Activated CD8-positive, alpha-beta memory T cell treated with anti-CD3 and anti-CD28 coated beads, Interleukin-2, amount 50 U/mL, for 4 hours (primary cell): ENCODE measurements at regions not wholly inside any gene's neighbourhood (a gene's known extent, or its start where the extent isn't known, plus 50 kb on each side); places are given as distances from the start of the nearest gene placed in this dataset.

Experiments
- DNase-seq: peaks from one replicate; pipeline ENCODE4 v3.0.0-alpha.2; 2020

GRCh38 chr16:66135421-66135831 is 231.1 kb upstream of the CDH5 start:
- no peak for DNase-seq

GRCh38 chr16:66134875-66135274 is 231.6 kb upstream of the CDH5 start:
- DNase-seq, result no peak

DNA sequence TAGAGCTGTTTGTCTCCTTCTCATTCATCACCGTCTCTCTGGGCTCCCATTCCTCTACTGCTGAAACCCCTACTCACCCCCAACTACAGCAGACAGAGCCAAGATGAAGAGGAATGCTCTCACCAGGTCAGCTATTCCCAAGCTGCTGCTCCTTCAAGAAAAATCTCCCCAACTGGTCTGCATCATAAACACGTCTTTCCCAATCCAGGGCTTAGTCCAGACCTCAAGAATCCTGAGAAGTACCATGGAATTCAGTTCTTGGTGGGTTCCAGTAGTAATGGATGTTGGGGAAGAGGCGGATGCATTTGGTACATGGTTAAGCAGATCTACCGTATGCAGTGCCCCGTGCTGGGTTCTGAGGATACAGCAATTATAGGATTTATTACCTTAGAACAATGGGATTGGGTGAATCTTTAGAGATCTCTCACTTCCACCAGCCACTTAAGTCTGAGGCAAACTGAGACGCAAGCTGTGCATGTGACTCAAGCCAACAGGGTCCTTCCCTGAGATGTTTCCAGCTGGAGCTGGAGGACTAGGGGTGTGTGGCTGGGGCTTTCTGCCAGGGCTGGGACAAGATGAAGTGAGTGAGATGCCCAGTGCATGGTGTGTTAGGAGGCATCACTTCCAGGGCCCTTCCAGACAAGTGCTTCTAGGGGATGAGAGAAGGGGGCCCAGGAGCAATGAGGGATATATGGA is 232.7 kb upstream of the CDH5 start:
- no peak for DNase-seq

GRCh38 chr16:66131895-66132294 is 234.6 kb upstream of the CDH5 start:
- no peak for DNase-seq

- DNase-seq, result no peak
These were observed 235.2 kb upstream of the CDH5 start for GRCh38 chr16:66131156-66131807.

- no peak for DNase-seq
These were observed 236.1 kb upstream of the CDH5 start for GRCh38 chr16:66130296-66130905.

GRCh38 chr16:66129196-66129595 is 237.3 kb upstream of the CDH5 start:
- no peak for DNase-seq

GRCh38 chr16:66128371-66128770 is 238.1 kb upstream of the CDH5 start:
- DNase-seq, result no peak

DNA sequence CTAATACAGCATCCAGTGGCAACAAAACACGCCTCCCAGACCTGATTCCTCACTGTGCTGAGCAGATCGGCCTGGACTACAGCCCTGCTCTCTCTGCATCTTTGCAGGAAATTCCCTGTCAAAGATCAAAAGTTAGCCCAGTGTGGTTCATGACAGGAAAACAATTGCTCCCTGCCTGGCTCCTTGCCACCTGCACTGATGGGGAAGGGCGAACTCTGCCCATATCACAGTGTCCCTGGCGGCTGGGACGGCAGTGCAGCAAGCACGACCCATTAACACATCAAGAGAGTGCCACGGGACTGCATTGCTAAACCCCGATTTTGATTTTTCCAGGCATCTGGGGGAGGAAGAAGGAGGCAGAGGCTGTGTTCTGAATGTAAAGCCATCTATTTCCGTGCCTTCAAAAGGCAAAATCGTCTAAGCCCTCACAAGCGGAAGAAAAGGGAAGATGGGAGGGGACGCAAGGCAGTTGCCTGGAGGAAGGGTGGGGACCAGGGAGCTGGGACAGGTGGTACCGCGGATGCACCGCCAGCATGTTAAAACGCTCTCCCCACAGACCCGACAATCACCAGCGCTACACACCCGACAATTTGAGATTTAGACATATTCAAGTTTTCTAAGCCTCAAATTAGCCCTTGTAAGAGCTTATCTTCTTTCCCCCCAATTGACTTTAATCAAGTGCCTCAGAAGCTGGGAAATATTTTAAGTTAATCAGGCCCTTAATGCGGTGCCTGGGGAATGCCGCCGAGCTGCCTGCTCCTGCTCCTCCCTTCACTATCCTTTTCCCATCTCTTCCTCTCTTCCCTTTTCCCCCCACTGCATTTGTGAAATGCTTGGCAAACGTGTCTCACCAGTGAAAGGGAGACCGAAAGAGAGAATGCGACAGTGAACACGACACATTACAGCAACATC is 238.8 kb upstream of the CDH5 start:
- DNase-seq, result no peak

GRCh38 chr16:66121466-66121865 is 245.0 kb upstream of the CDH5 start:
- DNase-seq, result no peak

DNA sequence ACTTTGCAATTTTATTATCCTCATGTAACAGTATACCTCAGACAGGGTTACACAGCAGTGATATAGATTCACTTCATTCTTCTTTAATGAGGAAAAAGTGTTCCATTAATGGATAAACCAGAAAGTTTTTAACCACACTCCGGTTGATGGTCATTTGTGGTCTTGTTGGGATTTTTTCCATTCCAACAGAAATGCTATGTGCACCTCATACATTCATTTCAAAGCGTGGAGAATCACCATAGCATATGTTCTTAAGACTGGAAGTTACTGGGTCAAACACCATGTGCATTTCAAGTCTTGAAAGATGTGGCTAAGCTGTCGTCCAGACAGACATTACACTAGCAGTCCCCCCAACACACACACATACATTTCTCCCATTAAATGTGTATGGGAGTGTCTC is 245.8 kb upstream of the CDH5 start:
- no peak for DNase-seq

GRCh38 chr16:66116163-66117002 is 250.1 kb upstream of the CDH5 start:
- no peak for DNase-seq

DNA sequence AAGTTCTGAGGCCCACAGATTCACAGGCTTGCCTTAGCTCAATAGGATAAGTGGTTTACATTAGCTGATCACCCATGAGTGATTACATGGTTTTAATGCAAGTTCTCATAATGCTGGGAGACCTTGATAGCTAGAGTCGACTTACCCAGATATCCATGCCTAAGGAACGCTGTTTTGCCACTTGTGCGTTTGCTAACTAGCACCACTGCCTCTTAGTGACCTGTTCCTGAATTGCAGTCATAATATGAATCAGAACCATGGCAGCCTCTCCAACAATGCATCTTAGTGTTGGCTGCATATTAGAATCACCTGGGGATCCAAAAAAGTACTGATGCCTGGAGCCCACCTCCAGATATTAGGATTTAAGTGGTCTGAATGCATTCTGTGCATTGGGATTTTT is 251.1 kb upstream of the CDH5 start:
- no peak for DNase-seq

DNA sequence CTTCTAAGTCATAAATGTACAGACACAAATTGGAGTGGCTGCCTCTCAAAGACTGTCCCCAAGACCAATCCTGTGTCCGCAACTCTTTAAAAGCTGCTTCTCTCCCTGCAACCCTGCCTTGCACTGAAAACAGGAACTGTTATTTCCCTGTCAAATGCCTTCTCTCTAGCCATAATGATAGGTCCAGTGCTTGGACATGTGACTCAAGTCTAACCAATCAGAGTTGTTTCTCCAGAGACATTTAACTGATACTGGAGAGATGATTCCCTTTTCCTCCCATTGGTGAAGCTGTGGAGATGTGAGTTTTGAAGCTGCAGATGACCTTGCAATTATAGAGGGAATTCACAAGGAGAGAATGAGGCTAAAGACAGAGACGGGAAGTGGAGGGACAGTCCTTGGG is 253.3 kb upstream of the CDH5 start:
- DNase-seq, result no peak

DNA sequence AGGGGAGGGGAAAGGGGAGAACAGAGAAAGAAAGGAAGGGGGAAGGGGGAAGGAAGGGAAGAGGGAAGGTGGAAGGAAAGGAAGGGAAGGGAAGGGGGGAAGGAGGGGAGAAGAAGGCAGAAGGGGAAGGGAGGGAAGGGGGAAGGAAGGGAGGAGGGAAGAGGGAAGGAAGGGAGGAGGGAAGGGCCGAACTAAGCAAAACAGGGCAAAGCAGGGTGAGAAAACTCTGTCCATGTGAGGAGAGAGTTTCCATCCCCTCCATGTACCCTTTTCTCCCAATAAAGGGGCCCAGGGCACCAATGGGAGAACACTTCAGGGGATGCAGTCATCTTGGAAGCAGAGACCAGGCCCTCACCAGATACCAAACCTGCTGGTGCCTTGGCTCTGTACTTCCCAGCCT is 256.8 kb upstream of the CDH5 start:
- no peak for DNase-seq

GRCh38 chr16:66107661-66108060 is 258.8 kb upstream of the CDH5 start:
- DNase-seq, result no peak

DNA sequence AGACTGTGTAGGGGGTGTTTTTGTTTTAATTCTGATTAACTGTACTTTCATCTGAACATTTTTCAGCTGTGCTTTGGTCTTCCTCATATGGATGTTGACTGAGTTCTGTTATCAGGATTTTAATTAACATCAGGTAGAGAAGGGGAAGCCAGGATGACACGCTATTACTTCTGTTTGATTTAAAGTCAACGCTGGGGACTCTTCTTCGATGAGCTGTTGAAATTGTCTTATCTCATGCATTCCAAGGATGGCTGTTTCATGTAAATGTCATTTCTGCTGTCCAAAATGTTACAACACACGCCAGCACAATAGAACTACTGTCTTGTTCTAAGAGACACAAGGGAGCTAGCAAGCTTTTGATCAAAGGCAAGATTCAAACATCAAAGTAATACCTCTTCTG is 263.3 kb upstream of the CDH5 start:
- DNase-seq, result no peak

- DNase-seq, result no peak
These were observed 267.2 kb upstream of the CDH5 start for GRCh38 chr16:66099306-66099705.

GRCh38 chr16:66097751-66098150 is 268.7 kb upstream of the CDH5 start:
- no peak for DNase-seq

DNA sequence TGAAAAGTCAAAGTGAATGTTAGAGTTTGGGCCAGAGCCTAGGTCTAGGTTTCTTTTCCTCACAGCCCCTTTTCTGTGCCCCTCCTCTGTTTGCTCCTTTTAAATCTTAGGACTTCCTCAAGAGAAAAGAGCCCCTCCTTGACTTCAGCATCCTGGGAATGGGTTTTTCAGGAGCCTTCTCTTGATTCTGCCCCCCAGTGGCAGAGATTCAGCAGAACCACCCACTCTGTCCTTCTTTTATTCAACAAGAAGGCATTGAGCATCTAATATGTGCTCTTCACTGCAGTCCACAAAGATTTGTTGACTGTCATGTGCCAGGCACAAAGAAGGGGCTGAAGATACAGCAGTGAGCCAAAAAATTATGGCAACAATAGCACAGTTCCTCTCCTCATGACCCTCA is 270.8 kb upstream of the CDH5 start:
- no peak for DNase-seq

DNA sequence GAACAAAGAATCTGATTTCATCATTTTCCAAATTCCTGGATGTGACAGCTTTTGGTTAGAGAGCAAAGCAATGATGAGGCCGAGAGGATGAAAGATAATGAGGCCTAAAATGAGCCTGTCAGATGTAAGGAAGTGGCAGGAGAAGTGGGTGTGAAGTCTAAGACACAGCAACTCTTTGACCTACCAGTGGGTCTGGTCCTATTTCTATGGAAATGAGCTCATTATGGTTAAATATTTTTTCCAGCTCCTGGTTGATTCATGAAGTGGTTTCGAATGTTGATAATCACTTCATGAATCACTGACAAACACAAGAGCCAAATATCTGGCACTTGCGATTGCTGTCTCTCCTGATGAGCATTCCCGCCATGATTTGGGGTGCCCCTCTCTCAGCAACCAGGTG is 273.3 kb upstream of the CDH5 start:
- DNase-seq, result no peak

DNA sequence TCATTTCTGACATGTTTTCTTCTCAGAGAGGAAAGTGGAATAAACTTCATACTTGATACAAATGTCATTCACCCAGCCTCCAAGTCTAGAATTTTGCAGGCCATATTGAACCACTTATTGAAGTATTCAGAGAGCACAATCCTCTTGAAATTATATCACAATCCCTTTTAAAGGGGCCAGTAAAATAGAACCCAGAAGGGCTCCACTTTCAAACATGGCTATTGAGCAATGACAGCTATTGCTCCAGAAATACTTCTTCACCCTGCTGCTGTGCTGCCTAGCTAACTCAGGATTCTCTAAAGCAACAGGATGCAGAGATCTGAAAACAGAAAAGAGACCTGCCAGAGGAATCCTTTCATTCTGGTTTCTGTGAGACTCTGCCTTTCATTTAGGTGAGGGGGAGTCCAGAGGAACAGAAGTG is 275.0 kb upstream of the CDH5 start:
- no peak for DNase-seq
